Peyer's patch (tissue), 4 donors: ENCODE measurements at regions not wholly inside any gene's neighbourhood (a gene's known extent, or its start where the extent isn't known, plus 50 kb on each side); places are given as distances from the start of the nearest gene placed in this dataset.
A peak's percentile ranks its signal among the peaks of the same experiment; 100 is the strongest.

Experiments used
- DNase-seq, 3 donors: peaks; one replicate each; pipeline ENCODE4 v3.0.0-alpha.2; 2017 to 2019
- H3K27ac ChIP-seq, 4 donors: fragments of 200-600 bp; sonication (generic); one replicate each; pipeline ENCODE4 v1.5.1; 2016 to 2019
- H3K27me3 ChIP-seq, 2 donors: fragments of 200-600 bp; sonication (generic); one replicate each; pipeline ENCODE4 v1.5.1; 2019
- H3K36me3 ChIP-seq, 3 donors: fragments of 200-600 bp; sonication (generic); one replicate each; pipeline ENCODE4 v1.5.1; 2016 to 2019
- H3K4me1 ChIP-seq, 4 donors: fragments of 200-600 bp; sonication (generic); one replicate each; pipeline ENCODE4 v1.5.1; 2016 to 2019
- H3K4me3 ChIP-seq, 4 donors: fragments of 200-600 bp; sonication (generic); 1 replicate in 3 of 4; 2 replicates in 1 of 4; pipeline ENCODE4 v1.5.1; 2016 to 2019; ENCODE audit warnings: mild to moderate bottlenecking in 1 of 4
- H3K9me3 ChIP-seq, 4 donors: fragments of 200-600 bp; sonication (generic); one replicate each; pipeline ENCODE4 v1.5.1; 2016 to 2019; ENCODE audit warnings: mild to moderate bottlenecking in 1 of 4
- CTCF ChIP-seq, 6 experiments: fragments of 450-650 bp in 4 of 6; fragments of 200-600 bp in 2 of 6; sonication (generic) in 1 of 6; IDR thresholded peaks; one replicate each; pipeline ENCODE4 v1.5.1; 2017 to 2019; ENCODE audit warnings: antibody characterized with exemption in 6 of 6, mild to moderate bottlenecking in 3 of 6, moderate library complexity in 1 of 6
- POLR2A ChIP-seq, 2 donors: fragments of 450-650 bp; IDR thresholded peaks; one replicate each; pipeline ENCODE4 v1.5.1; 2017; ENCODE audit warnings: antibody characterized with exemption in 2 of 2, mild to moderate bottlenecking in 2 of 2, moderate library complexity in 2 of 2

- no peaks in the 10 kb centered on the region for H3K27me3 ChIP-seq
- no peak overlapping the region for H3K27ac ChIP-seq
- no peak for DNase-seq
- H3K4me3 ChIP-seq, result no peak overlapping the region
- no peak for TF ChIP-seq POLR2A (IDR thresholded peaks at IDR 0.05)
- TF ChIP-seq CTCF (IDR thresholded peaks at IDR 0.05), result no peak
- H3K4me1 ChIP-seq, result no peaks in the 10 kb centered on the region
- no peaks in the 10 kb centered on the region for H3K36me3 ChIP-seq
- no peaks in the 10 kb centered on the region for H3K9me3 ChIP-seq
Measured at GRCh38 chr4:177595386-177595785, 153.1 kb upstream of the AGA start.

GRCh38 chr4:177596035-177596434 is 153.8 kb upstream of the AGA start:
- TF ChIP-seq POLR2A (IDR thresholded peaks at IDR 0.05) (no peak), CTCF (IDR thresholded peaks at IDR 0.05) (no peak)
- Histone ChIP-seq H3K27me3 (no peaks in the 10 kb centered on the region), H3K27ac (no peak overlapping the region), H3K4me3 (no peak overlapping the region), H3K4me1 (no peaks in the 10 kb centered on the region), H3K9me3 (no peaks in the 10 kb centered on the region), H3K36me3 (no peaks in the 10 kb centered on the region)
- DNase-seq, result peak in 1 of 3 donors; percentile 60

GRCh38 chr4:177596991-177597390 is 154.8 kb upstream of the AGA start:
- no peaks in the 10 kb centered on the region for H3K4me1 ChIP-seq
- no peak overlapping the region for H3K27ac ChIP-seq
- H3K9me3 ChIP-seq, result no peaks in the 10 kb centered on the region
- no peak for DNase-seq
- H3K4me3 ChIP-seq, result no peak overlapping the region
- no peaks in the 10 kb centered on the region for H3K27me3 ChIP-seq
- TF ChIP-seq POLR2A (IDR thresholded peaks at IDR 0.05) (no peak), CTCF (IDR thresholded peaks at IDR 0.05) (no peak)
- H3K36me3 ChIP-seq, result no peaks in the 10 kb centered on the region

- Histone ChIP-seq H3K36me3 (no peaks in the 10 kb centered on the region), H3K4me3 (no peak overlapping the region), H3K4me1 (no peaks in the 10 kb centered on the region), H3K27me3 (no peaks in the 10 kb centered on the region), H3K27ac (no peak overlapping the region), H3K9me3 (no peaks in the 10 kb centered on the region)
- no peak for TF ChIP-seq CTCF (IDR thresholded peaks at IDR 0.05)
- no peak for TF ChIP-seq POLR2A (IDR thresholded peaks at IDR 0.05)
- DNase-seq, result no peak
Measured at GRCh38 chr4:177605252-177605651, 163.0 kb upstream of the AGA start.

- H3K4me3 ChIP-seq, result no peak overlapping the region
- no peak for TF ChIP-seq POLR2A (IDR thresholded peaks at IDR 0.05)
- no peak for TF ChIP-seq CTCF (IDR thresholded peaks at IDR 0.05)
- no peaks in the 10 kb centered on the region for H3K27me3 ChIP-seq
- no peaks in the 10 kb centered on the region for H3K4me1 ChIP-seq
- H3K36me3 ChIP-seq, result no peaks in the 10 kb centered on the region
- no peaks in the 10 kb centered on the region for H3K9me3 ChIP-seq
- H3K27ac ChIP-seq, result no peak overlapping the region
- no peak for DNase-seq
Measured at GRCh38 chr4:177607111-177607573, 164.9 kb upstream of the AGA start.
